SK-N-SH treated with all-trans-retinoic acid at 6 μM for 48 hours (cell line): ENCODE measurements at regions not wholly inside any gene's neighbourhood (a gene's known extent, or its start where the extent isn't known, plus 50 kb on each side); places are given as distances from the start of the nearest gene placed in this dataset.

Source experiments
- PATZ1 ChIP-seq: fragments of 250-450 bp; sonication (Bioruptor Pico); IDR thresholded peaks from 2 replicates; pipeline ENCODE4 v1.8.0; 2020; ENCODE audit warnings: mild to moderate bottlenecking, moderate library complexity, borderline replicate concordance
- POU6F1 ChIP-seq: fragments of 250-450 bp; sonication (Bioruptor Pico); IDR thresholded peaks from 2 replicates; pipeline ENCODE4 v1.8.0; 2021; ENCODE audit warnings: low read depth, mild to moderate bottlenecking, moderate library complexity, borderline replicate concordance
- RARB ChIP-seq: fragments of 250-450 bp; sonication (Bioruptor Pico); IDR thresholded peaks from 2 replicates; pipeline ENCODE4 v1.8.0; 2021; ENCODE audit warnings: mild to moderate bottlenecking, moderate library complexity
- ZFP3 ChIP-seq: fragments of 250-450 bp; sonication (Bioruptor Pico); IDR thresholded peaks from 2 replicates; pipeline ENCODE4 v1.5.0; 2020; ENCODE audit warnings: mild to moderate bottlenecking, moderate library complexity

- no peak for TF ChIP-seq POU6F1 (CRISPR knock-in tag)
- TF ChIP-seq ZFP3 (CRISPR knock-in tag), result no peak
- no peak for TF ChIP-seq RARB
- no peak for TF ChIP-seq PATZ1 (CRISPR knock-in tag)
These were observed 120.4 kb upstream of the COL5A2 start for GRCh38 chr2:189299974-189300373.
